Esophagus muscularis mucosa (tissue), 3 donors: ENCODE measurements at regions not wholly inside any gene's neighbourhood (a gene's known extent, or its start where the extent isn't known, plus 50 kb on each side); places are given as distances from the start of the nearest gene placed in this dataset.

Source experiments
- CTCF ChIP-seq, 3 experiments: fragments of 200-600 bp in 2 of 3; fragments of 450-650 bp in 1 of 3; sonication (generic) in 2 of 3; IDR thresholded peaks; one replicate each; pipeline ENCODE4 v1.5.1; 2017 to 2019; ENCODE audit warnings: antibody characterized with exemption in 3 of 3, mild to moderate bottlenecking in 2 of 3, moderate library complexity in 1 of 3
- POLR2AphosphoS5 ChIP-seq, 2 donors: sonication (generic); formaldehyde crosslinking; IDR thresholded peaks; one replicate each; pipeline ENCODE4 v1.6.1; 2017; ENCODE audit warnings: antibody characterized with exemption in 2 of 2

GRCh38 chr5:174275959-174276358, 230.5 kb downstream of the NSG2 start:
- TF ChIP-seq CTCF (IDR thresholded peaks at IDR 0.05) = no peak
- TF ChIP-seq POLR2AphosphoS5 (IDR thresholded peaks at IDR 0.05) = no peak
